Neural crest cell (in vitro differentiated cells): ENCODE measurements at regions not wholly inside any gene's neighbourhood (a gene's known extent, or its start where the extent isn't known, plus 50 kb on each side); places are given as distances from the start of the nearest gene placed in this dataset.
A peak's percentile ranks its signal among the peaks of the same experiment; 100 is the strongest.

ENCODE experiments used
- DNase-seq: peaks from one replicate; pipeline ENCODE4 v3.0.0; 2021; ENCODE audit warnings: low read depth, mixed read lengths, low spot score
- H3K27ac Mint-ChIP-seq: one replicate; pipeline ENCODE4 v1.8.0; 2021; ENCODE audit warnings: mild to moderate bottlenecking, mixed read lengths; ENCODE audit not compliant: unreplicated experiment
- H3K27me3 Mint-ChIP-seq: 2 replicates; pipeline ENCODE4 v1.8.0; 2021; ENCODE audit warnings: low read depth, mild to moderate bottlenecking, mixed read lengths
- H3K36me3 Mint-ChIP-seq: 2 replicates; pipeline ENCODE4 v1.8.0; 2021; ENCODE audit warnings: low read depth, mild to moderate bottlenecking, mixed read lengths
- H3K4me1 Mint-ChIP-seq: 2 replicates; pipeline ENCODE4 v1.8.0; 2021; ENCODE audit warnings: mixed read lengths
- H3K4me3 Mint-ChIP-seq: one replicate; pipeline ENCODE4 v1.8.0; 2021; ENCODE audit warnings: mild to moderate bottlenecking, mixed read lengths
- H3K9me3 Mint-ChIP-seq: 2 replicates; pipeline ENCODE4 v1.8.0; 2021; ENCODE audit warnings: mixed read lengths
- CTCF ChIP-seq: fragments of 200-600 bp; sonication (generic); conservative IDR thresholded peaks from 2 replicates; pipeline ENCODE4 v1.5.0; 2021; ENCODE audit warnings: antibody characterized with exemption, mild to moderate bottlenecking

- no peaks in the 10 kb centered on the region for H3K27me3 Mint-ChIP-seq
- no peak overlapping the region for H3K4me3 Mint-ChIP-seq
- H3K27ac Mint-ChIP-seq = no peak overlapping the region
- no peaks in the 10 kb centered on the region for H3K4me1 Mint-ChIP-seq
- no peak for TF ChIP-seq CTCF
- H3K36me3 Mint-ChIP-seq = no peaks in the 10 kb centered on the region
- DNase-seq = no peak
- peaks cover 14% of the 10 kb centered on the region for H3K9me3 Mint-ChIP-seq
These were observed 119.4 kb upstream of the VGLL2 start for GRCh38 chr6:117145940-117146339.

- H3K4me1 Mint-ChIP-seq = no peaks in the 10 kb centered on the region
- peaks cover 3% of the 10 kb centered on the region for H3K36me3 Mint-ChIP-seq
- H3K27me3 Mint-ChIP-seq = no peaks in the 10 kb centered on the region
- TF ChIP-seq CTCF = no peak
- H3K9me3 Mint-ChIP-seq = peaks cover 21% of the 10 kb centered on the region
- no peak for DNase-seq
- H3K4me3 Mint-ChIP-seq = no peak overlapping the region
- peak overlapping the region; percentile 19 for H3K27ac Mint-ChIP-seq
These were observed 116.0 kb upstream of the VGLL2 start for GRCh38 chr6:117149324-117149723.

GRCh38 chr6:117156741-117157140, 108.6 kb upstream of the VGLL2 start:
- TF ChIP-seq CTCF = no peak
- H3K36me3 Mint-ChIP-seq = peaks cover 3% of the 10 kb centered on the region
- DNase-seq = no peak
- H3K4me1 Mint-ChIP-seq = no peaks in the 10 kb centered on the region
- no peaks in the 10 kb centered on the region for H3K9me3 Mint-ChIP-seq
- no peak overlapping the region for H3K4me3 Mint-ChIP-seq
- peaks cover 1% of the 10 kb centered on the region for H3K27me3 Mint-ChIP-seq
- no peak overlapping the region for H3K27ac Mint-ChIP-seq

- peaks cover 3% of the 10 kb centered on the region for H3K27me3 Mint-ChIP-seq
These were observed 107.9 kb upstream of the VGLL2 start for GRCh38 chr6:117157448-117157847.

GRCh38 chr6:117165911-117166499, 99.4 kb upstream of the VGLL2 start:
- DNase-seq = no peak
- H3K27ac Mint-ChIP-seq = no peak overlapping the region

More at GRCh38 chr6:117157448-117157847, 107.9 kb upstream of the VGLL2 start:
- no peaks in the 10 kb centered on the region for H3K9me3 Mint-ChIP-seq
- no peak for TF ChIP-seq CTCF
- DNase-seq = no peak
- no peaks in the 10 kb centered on the region for H3K4me1 Mint-ChIP-seq
- H3K4me3 Mint-ChIP-seq = no peak overlapping the region
- H3K27ac Mint-ChIP-seq = no peak overlapping the region
- H3K36me3 Mint-ChIP-seq = peaks cover 3% of the 10 kb centered on the region

More at GRCh38 chr6:117165911-117166499, 99.4 kb upstream of the VGLL2 start:
- Mint-ChIP-seq H3K4me1 (no peaks in the 10 kb centered on the region), H3K27me3 (peaks cover 3% of the 10 kb centered on the region), H3K4me3 (no peak overlapping the region), H3K9me3 (no peaks in the 10 kb centered on the region), H3K36me3 (no peaks in the 10 kb centered on the region)
- TF ChIP-seq CTCF = no peak
